HG03442 (cell line): ENCODE measurements at regions not wholly inside any gene's neighbourhood (a gene's known extent, or its start where the extent isn't known, plus 50 kb on each side); places are given as distances from the start of the nearest gene placed in this dataset.
"Not testable (repeated sequence)": the region's sequence is repeated elsewhere in the genome, so short reads cannot be mapped to it uniquely, and the experiment has no call there.

ENCODE experiments used
- ATAC-seq: cut with Tn5 transposase; IDR thresholded peaks from one replicate; pipeline ENCODE4 v1.9.1; 2021; ENCODE audit warnings: mild to moderate bottlenecking, moderate library complexity; ENCODE audit not compliant: unreplicated experiment

DNA sequence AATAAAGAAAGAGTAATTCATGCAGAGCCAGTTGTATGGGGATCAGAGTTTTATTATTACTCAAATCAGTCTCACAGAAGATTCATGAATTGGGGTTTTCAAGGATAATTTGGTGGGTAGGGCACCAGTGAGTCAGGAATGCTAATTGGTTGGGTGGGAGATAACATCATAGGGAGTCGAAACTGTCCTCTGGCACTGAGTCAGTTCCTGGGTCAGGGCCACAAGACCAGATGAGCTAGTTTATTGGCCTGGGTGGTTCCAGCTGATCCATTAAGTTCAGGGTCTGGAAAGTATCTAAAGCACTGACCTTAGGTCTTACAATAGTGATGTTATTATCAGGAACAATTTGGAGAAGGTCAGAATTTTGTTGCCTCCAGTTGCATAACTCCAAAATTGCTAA lies 998.6 kb upstream of the EPHA6 start:
- ATAC-seq, result no peak

DNA sequence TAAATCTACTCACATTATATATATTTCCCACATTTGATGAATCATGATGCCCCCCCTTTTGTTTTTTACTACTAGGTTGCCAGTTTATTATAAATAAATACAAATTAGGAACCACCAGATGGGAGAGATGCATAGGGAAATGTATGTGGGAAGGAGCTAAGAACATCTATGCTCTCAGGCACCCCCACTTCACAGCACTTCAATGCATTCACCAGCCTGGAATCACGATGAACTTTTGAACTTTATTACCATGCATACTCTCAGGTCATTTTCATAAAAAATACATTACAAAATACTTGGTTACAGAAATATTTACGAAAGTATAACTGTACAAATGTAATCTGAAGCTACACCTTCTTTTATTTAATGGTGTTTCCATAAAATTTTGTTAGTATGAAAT lies 988.0 kb upstream of the EPHA6 start:
- no peak for ATAC-seq

DNA sequence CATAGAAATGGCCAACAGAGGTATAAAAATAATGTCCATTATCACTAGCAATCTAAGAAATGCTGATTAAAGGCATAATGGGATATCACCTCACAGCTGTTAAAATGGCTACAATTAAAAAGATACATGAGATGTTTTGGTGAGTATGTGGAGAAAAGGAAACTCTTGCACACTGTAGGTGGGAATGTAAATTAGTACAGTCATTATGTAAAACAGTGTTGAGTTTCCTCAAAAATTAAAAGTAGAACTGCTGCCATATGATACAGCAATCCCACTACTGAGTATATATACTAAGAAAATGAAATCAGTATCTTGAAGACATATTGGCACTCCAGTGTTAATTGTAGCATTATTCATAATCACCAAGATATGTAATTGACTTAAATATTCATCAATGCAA lies 982.2 kb upstream of the EPHA6 start:
- no peak for ATAC-seq

DNA sequence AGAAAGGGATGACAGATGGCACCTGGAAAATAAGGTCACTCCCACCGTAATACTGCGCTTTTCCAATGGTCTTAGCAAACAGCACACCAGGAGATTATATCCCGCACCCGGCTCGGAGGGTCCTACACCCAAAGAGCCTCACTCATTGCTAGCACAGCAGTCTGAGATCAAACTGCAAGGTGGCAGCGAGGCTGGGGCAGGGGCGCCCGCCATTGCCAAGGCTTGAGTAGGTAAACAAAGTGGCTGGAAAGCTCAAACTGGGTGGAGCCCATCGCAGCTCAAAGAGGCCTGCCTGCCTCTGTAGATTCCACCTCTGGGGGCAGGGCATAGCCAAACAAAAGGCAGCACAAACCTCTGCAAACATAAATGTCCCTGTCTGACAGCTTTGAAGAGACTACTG lies 953.8 kb upstream of the EPHA6 start:
- not testable (repeated sequence) for ATAC-seq

DNA sequence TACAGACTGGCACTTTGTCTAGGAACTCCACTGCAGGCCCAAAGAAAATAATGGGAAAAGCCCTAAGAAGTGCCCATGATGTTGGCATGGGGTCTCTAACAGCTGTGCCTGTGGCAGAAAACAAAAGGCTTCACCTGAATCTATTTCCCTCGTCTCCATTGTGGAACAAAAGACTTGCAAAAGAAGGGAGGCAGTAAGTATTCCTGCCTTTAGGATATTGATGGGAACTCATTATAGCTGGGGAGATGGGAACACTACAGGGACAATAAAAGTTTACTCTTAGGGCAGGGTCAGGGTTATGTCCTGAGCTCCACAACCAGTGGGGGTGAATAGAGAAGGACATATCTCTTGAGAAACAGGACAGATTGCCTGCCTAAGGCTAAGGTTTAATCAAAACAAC lies 930.6 kb upstream of the EPHA6 start:
- ATAC-seq, result no peak

DNA sequence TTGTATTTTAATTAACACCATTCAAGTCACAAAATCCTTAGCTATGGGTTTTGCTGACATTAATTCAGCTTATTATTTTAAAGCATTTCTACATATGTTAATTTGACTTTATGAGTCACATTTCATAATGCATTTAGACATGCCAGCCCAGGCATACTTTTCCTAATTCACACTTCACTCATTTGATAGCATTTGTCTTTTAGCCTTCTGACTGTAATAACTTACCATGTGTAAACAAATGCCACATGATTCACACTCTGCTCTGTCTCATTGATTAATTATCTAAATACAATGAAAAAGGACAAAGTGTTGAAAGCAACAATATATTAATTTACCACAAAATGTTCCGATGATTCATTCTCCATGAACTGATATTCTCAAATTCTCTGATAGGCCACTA lies 927.8 kb upstream of the EPHA6 start:
- ATAC-seq, result no peak

DNA sequence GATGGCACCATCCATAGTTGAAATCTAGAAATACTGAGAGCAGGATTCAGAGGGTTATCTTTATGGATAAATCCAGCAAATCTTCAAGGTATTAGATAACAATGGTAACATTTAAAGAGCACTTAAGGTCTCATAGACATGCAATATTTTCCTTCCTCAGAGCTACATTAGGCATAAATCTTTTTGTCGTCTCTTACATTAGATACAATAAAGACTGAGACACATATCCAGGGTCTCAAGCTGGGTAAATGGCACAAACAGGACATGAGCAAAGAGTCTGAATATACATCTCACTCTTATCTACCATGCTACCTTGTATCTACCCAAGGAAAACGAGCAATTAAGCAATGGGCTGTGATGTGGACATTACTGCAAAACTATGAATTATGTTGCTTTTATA lies 927.3 kb upstream of the EPHA6 start:
- no peak for ATAC-seq

DNA sequence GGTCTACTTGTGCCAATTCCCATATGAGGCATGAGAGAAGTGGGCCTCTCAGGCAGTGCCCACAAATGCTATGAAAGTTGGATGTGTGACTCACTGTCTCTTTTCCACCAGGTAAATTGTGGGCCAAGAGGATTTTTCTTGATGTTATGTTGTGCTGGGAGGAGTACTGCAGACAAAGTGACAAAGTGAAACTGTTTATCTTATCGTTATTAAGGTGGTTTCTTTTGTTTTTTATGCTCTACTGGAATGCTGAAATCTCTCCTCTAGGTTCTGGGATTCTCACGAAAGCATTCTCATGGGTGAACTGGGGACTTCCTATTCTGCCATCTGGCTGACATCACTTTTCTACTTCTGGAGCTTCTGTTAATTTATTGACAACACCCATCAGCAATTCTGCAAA lies 919.6 kb upstream of the EPHA6 start:
- ATAC-seq, result no peak

DNA sequence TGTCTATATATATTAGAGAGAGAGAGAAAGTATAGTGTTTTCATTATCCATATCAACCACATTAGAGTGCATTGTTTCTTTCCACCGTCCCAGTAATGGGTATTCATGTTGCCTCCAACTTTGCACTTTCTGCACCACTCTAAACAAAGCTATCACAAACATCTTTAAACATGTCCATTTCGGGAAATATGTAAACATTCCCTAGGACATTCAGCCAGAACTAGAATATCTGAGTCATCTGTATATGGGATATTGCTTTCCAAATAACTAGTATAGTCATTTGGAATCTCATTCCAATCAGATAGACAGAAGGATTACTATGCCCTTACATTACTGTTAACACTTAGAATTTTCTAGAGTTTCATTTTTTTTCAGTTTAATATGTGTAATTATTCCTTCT lies 914.9 kb upstream of the EPHA6 start:
- no peak for ATAC-seq

DNA sequence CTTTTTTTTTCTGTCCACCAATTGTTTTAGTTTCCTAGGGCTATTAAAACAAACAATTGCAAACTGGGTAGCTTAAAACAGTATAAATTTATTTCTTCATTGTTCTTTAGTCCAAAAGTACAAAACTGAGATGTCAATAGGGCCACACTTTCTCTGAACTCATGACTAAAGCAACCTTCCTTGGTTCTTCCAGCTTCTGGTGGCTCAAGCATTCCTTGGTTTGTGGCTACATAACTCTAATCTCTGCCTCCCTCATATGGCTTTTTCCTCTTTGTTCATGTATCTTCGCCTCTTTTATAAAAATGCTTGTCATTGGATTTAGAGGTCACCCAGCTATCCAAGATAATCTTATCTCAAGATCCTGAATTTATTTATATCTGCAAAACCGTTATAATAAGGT lies 914.5 kb upstream of the EPHA6 start:
- no peak for ATAC-seq

DNA sequence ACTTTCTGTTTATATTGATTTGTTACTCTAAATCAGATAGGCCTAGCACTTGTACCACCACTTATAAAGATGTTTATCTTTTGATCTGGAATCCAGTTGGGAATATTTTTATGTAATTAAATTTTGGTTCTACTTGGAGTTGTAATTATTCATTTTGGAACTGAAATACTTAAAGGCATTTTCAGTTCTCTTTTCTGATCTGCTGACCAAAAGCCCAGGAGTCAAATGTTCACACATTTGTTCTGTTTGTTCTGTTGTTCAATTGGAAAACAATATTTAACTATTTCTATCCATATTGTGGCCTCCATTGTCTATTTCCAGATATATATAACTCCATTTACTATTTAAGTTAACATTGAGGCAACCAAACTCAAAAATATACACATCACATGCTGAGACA lies 912.4 kb upstream of the EPHA6 start:
- no peak for ATAC-seq

DNA sequence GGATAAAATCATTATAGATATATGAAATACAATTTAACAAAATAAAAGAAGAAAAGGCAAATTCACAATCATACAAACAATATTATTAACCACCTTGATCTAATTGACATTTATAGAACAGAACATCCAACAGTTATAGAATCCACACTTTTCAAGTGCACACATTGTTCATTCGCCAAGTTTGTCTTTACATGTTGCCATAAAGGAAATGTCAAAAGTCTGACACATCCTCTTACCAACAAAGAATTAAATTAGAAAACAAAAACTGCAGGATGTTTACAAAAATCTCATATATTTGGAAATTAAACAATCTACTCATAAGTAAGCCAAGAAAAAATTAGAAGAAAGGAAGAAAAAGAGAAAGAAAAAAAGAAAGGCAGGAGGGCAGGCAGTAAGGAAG lies 909.2 kb upstream of the EPHA6 start:
- no peak for ATAC-seq

DNA sequence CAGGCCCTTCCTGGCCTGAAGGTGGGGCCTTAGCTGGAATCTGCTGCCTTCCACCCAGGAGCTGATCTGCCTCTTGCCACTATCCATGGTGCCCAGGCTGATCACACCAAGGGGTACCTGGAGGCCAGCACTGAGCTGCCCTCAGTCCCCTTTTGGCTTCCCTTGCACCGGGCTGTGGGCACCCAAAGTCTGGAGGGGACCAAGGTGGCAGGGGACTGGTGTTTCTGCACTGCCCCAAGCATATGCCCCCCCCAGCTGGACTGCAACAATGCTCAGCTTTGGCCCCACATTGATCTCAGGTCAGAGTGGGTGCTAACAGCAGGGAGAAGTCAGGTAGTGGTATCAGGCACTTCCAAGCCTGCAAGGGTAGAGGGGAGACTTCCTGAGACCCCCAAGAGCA lies 902.6 kb upstream of the EPHA6 start:
- ATAC-seq, result no peak

DNA sequence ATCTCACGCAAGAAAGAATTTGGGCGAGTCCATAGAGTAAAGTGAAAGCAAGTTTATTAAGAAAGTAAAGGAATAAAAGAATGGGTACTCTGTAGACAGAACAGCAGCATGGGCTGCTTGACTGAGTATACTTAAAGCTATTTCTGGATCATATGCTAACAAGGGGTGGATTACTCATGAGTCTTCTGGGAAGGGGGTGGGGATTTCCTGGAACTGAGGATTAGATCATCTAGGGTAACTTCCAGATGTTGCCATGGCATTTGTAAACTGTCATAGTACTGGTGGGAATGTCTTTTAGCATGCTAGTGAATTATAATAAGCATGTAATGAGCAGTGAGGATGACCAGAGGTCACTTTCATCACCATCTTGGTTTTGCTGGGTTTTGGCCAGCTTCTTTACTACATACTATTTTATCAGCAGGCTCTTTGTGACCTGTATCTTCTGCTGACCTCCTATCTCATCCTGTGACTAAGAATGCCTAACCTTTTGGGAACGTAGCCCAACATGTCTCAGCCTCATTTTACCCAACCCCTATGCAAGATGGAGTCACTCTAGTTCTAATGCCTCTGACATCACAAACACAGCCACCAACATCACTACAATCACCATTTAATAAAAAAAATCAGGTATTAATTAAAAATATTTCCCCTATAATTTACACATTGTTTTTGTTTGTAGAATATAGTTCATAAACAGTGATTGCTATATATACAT lies 890.7 kb upstream of the EPHA6 start:
- ATAC-seq, result no peak

DNA sequence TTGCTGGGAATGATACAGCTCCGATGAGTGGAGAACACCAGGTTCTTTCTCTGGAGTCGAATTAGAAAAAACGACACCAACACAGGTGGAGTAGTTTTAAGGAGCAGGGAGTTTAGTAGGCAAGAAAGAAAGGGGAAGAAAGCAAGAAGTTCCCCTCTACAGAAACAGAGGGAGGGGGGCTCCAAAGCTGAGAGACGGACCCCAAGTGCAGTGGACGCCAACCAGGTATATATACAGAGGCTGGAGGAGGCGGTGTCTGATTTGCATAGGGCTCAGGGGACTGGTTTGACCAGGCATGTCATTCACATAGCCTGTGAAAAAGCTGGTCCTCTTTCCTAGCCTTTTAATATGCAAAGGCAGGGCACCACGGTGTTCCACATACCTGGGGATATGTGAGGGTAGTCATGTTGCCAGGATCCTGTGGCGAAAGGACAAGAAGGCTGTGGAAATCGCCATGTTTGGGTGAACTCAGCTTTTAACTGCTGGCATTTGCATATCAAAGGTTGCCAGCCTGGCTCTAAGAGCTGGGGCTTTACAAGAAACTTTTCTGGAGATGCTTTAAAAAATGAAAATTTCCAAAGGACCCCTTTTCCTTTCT lies 887.4 kb upstream of the EPHA6 start:
- ATAC-seq, result no peak

DNA sequence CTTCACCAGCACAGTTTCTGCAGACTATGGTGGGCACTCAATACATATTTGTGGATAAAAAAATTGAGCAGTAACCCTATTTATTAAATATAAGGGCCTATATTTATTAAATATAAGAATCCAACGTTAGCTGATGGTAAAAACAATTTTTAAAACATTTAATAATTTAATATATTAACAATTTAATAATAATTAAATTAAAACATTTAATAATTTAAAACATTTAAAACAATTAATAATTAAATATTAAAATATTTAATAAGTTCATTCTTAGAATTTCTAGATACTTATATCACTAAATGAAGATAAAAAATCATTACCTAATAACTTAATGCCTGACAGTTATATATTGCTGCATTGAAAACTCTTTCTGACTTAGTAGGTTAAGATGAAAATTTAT lies 880.2 kb upstream of the EPHA6 start:
- no peak for ATAC-seq

DNA sequence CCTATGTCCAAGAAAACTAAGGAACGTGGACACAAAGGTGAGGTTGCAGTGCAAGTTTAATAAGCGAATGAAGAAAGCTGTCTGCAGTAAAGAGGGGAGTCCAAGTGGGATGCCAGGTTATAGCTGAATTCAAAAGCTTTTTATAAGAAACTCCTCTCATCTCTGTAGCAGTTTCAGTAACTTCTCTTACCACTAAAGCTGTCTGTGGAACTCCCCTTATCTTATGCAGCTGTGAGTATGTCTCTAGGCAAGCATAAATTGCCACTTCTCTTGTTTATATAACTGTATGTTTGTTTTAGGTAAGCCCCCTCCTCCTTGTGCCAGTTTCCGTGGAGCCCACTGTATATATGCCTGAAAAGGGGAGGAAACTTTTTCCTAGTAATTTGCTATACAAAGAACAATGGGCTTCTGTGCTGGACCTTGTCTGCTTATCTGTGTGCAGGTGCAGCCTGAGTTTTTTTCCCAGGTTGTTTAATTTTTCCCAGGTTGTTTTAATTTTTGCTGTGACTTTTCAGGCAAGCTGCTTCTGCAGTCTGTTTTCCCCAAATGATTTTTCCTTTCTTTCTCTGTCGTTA lies 875.1 kb upstream of the EPHA6 start:
- ATAC-seq, result no peak

DNA sequence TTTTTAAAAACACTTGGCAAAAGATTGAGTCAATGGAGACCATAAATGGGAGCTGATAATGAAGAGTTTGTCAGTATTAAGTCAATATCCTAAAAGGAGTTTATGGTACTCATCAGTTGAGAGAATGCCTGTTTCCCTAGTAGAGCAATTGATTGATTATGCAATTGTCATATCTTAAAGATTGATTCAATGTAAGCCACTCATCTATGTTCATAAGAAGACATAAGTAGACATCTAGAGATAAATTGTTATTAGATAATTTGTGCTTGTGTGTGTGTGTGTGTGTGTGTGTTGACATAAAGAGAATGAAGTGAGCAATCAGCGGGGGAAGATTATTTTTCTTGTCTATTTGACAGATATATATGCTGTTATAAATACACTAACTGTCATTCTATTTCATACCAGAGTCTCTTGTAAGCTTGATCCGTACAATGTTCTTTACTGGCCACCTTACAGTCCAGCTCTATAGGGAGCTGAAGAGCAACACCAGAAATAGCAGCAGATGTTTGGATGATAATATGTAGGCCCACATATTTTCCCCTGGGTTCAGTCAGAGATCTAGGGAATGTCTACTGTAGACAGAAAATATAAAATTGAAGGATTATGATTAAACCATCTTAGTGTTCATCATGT lies 848.6 kb upstream of the EPHA6 start:
- ATAC-seq, result no peak

DNA sequence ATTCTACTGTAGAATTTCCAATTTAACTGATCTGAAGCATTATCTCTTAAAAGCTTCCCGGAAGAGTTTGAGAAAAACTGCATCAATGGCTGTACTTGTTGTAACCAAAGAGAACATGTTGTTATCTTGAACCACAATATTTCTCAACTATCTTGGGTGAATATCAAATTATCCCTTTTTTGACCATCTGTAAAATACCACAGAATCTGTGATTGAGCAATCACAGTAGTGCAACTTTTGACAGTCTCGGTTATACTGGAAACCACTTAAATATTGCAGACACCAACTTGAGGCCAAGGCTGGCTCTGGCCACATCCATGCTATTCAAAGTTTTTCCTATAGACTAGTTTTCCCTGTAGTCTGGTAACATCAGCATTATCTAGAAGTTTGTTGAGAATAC lies 842.8 kb upstream of the EPHA6 start:
- ATAC-seq, result no peak

DNA sequence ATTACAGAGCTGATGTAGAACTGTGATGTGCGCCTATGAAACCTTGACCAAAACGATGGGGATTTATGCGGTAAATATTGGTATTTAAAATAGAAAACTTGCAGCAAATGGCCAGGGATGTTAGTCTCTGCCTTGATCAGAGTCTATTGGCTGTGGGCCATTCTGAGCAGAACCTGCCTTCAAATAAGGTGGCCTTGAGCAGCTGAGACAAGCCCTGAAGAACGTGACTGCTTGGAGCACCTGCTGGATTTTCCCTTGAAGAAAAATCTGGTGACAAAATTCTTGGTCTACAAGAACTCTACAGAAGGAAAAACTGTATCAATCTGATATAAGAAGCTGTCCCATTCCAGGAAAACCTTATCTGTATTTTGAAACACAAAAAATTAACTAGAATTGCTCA lies 820.1 kb upstream of the EPHA6 start:
- ATAC-seq, result no peak

DNA sequence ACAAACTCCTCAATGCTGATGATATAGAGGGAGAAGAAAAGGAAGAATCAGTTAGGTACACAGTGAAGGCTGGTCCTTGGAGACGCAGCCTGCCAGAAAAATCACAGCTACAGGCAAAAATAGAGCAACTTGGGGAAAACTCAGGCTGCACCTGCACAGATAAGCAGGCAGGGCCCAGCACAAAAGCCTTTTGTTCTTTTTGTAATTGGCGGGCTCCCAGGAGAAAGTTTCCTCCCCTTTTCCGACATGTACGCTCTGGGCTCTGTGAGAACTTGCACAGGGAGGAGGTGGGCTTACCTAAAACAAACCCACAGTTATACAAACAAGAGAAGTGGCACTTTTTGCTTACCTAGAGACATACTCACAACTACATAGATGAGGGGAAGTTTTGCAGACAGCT lies 813.4 kb upstream of the EPHA6 start:
- no peak for ATAC-seq

DNA sequence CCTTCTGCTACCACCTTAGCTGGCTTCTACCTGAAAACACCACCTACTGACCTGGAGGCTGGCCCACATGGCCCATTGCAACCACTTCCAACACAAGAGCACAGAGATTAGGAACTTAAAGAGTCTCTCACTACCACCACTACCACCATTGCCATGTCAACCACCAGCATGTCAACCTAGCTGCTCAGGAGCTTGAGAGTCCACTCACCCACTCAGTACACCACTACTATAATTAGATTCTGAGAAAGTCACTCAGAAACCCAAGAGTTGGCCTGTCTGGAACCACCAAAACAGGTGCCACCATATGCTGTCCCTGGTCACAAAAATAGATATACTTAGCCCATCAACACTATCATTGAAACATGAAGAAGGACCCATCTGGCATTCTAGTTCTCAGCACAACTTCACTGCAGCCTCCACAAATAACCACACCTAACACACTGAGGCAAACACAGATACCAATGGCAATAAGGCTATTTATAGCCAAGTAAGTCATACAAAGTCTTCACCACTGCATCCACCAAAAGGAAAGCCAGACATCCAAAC lies 806.7 kb upstream of the EPHA6 start:
- ATAC-seq, result no peak
